GM12873 (cell line): ENCODE measurements at regions not wholly inside any gene's neighbourhood (a gene's known extent, or its start where the extent isn't known, plus 50 kb on each side); places are given as distances from the start of the nearest gene placed in this dataset.

Experiments
- CTCF ChIP-seq: IDR thresholded peaks from 2 replicates; pipeline ENCODE4 v1.5.1; 2012; ENCODE audit warnings: low read depth, mild to moderate bottlenecking, moderate library complexity, low read length, control low read depth; ENCODE audit not compliant: insufficient read depth; ENCODE audit errors: missing control alignments

- TF ChIP-seq CTCF = no peak
Measured at GRCh38 chr5:164881442-164881841, 1376.0 kb downstream of the MAT2B start.

- TF ChIP-seq CTCF = no peak
Measured at GRCh38 chr5:164885179-164885578, 1379.8 kb downstream of the MAT2B start.

- TF ChIP-seq CTCF = no peak
Measured at GRCh38 chr5:164893071-164893470, 1387.7 kb downstream of the MAT2B start.

- no peak for TF ChIP-seq CTCF
Measured at GRCh38 chr5:164898705-164899104, 1393.3 kb downstream of the MAT2B start.

- no peak for TF ChIP-seq CTCF
Measured at GRCh38 chr5:164909673-164910072, 1404.3 kb downstream of the MAT2B start.

- no peak for TF ChIP-seq CTCF
Measured at GRCh38 chr5:164921722-164922121, 1416.3 kb downstream of the MAT2B start.

- TF ChIP-seq CTCF = no peak
Measured at GRCh38 chr5:164934039-164934438, 1428.6 kb downstream of the MAT2B start.
